Stimulated activated CD4-positive, alpha-beta T cell treated with anti-CD3 and anti-CD28 coated beads, Interleukin-1b, Interleukin-23, amount 100 ng/mL, for 1 hour (primary cell): ENCODE measurements at regions not wholly inside any gene's neighbourhood (a gene's known extent, or its start where the extent isn't known, plus 50 kb on each side); places are given as distances from the start of the nearest gene placed in this dataset.
A peak's percentile ranks its signal among the peaks of the same experiment; 100 is the strongest.

Source experiments
- DNase-seq, 2 donors: peaks; one replicate each; pipeline ENCODE4 v3.0.0-alpha.2; 2020; ENCODE audit warnings: low read depth in 2 of 2

GRCh38 chr14:49999146-49999761, 106.4 kb downstream of the ARF6 start:
- DNase-seq = peak in 1 of 2 donors; percentile 46

- DNase-seq = no peak
Observed at GRCh38 chr14:49999826-50000379, 107.0 kb downstream of the ARF6 start.

- peak; percentile 38 to 60 for DNase-seq
Observed at GRCh38 chr14:50000380-50001150, 107.7 kb downstream of the ARF6 start.

DNA sequence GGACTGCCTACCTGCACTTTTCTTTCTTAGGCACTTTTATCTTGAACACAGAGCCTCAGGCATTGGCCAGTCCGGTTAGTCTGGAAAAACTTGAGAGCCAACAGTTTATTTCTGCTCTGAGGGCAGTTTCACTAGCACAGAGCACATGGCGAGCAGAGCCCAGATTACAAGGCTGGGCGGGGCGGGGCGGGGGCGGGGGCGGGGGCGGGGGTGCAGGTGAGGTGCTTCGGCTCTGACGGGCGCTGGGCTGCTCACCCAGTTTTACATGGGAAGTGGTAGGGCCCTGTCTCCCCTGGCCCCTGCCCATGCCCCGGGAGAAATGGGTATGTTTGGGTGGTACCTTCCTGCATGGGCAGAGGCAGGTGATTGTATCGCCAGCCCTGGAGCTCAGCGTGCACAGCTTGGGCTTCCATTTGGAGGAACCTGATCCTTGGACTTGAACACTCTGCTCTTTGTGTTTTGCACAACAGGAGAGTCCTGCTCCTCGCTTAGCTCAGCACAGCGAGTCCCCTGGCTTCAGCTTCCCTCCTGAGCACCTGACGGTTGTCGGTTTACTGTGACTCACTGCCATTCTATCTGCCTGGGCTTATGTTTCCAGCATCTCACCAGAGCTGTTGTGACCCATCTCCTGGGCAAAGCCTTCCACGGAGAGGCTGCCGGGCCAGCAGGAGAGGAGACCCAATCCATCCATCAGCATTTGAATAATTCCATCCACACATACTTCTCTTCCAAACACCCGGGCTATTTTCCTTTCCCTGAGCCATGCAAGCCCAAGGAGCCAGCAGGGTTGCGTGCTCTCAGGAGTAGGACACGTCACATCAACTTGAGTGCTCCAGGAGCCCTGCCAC, 108.5 kb downstream of the ARF6 start:
- peak; percentile 25 to 34 for DNase-seq

DNA sequence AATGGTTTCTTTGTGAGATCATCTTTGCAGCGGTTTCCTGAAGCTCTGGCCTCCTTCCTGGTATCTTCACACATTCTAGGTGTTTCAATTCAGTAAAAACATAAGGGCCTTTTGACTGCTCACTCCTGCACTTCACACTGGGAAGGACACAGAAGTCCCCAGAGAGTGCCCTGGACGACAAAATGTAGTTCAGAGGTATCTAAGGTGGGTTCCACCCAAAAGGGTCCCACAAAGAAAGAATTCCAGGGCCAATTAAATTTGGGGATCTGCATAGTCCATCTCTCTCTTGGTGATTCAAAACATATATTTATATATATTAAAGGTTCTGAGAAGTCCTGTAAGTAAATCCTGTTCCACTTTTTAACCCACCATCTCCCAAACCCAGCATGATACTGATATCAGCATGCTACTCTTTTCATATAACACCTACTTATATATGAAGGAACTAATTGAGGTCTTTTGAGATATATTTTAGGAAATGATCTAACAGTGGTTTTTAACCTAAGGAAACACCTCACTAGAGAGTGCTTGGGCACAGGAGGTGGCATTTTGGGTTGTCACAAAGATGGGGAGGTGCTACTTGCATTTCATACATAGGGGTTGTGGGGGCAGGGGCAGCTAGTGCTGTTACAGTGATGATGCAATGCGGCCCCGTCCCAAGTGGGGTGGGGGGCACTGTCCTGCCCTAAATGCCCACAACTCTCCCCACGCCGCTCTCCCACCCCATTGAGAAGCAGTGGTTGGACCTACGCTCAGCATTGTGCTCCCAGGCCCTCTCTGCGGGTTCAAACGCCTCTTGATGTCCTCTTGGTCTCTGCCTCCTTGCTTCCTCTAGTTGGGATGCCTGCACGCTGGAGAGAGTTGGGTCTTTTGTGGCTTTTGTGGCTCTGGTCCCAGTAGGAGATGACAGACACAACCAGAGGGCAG, 109.4 kb downstream of the ARF6 start:
- DNase-seq = no peak

DNA sequence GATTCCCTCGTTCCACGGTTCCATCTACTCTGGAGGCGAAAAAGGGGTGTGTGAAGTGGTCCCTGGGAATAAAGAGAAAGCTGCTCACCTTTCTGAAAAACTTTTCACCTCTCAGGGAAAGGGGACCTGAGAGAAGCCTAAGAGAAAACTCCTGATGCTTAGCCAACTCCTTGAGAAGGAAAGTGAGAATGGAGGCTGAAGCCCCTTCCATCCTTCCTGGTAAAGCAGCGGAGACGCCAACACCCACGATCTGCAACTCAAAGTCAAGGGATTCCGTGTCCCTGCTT, 110.0 kb downstream of the ARF6 start:
- no peak for DNase-seq

- DNase-seq = peak; percentile 23 to 30
Observed at GRCh38 chr14:50003213-50004021, 110.5 kb downstream of the ARF6 start.

- DNase-seq = no peak
Observed at GRCh38 chr14:50006141-50006540, 110.2 kb downstream of the VCPKMT start.

GRCh38 chr14:50007123-50007903, 109.1 kb downstream of the VCPKMT start:
- no peak for DNase-seq

- DNase-seq = no peak
Observed at GRCh38 chr14:50008562-50008961, 107.8 kb downstream of the VCPKMT start.

GRCh38 chr14:50008974-50009373, 107.4 kb downstream of the VCPKMT start:
- DNase-seq = no peak

GRCh38 chr14:50010752-50011151, 105.6 kb downstream of the VCPKMT start:
- no peak for DNase-seq

- DNase-seq = no peak
Observed at GRCh38 chr14:50011242-50011641, 105.1 kb downstream of the VCPKMT start.

GRCh38 chr14:50012644-50013043, 103.7 kb downstream of the VCPKMT start:
- no peak for DNase-seq

- DNase-seq = no peak
Observed at GRCh38 chr14:50013198-50013918, 103.0 kb downstream of the VCPKMT start.

DNA sequence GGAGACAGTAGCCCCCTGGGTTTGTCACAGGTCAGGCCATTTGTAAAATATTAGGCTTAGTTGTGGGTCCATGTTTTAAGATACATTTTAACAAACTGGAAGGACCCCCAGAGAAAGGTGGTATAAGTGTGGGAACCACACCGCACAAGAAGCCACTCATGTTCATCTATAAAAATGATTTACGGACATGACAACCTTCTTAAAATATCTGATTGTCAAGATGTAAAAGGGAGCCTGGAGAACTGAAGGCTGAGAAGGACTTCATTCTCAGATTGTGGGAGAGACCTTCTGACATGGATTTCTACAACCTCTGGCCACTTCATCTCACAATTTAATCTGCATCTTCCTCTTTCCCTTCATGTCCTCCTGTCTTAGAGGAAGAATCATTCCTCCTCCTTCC, 102.4 kb downstream of the VCPKMT start:
- no peak for DNase-seq

GRCh38 chr14:50014809-50015430, 101.5 kb downstream of the VCPKMT start:
- DNase-seq = no peak

GRCh38 chr14:50015716-50016115, 100.7 kb downstream of the VCPKMT start:
- no peak for DNase-seq
